Smooth muscle cell (in vitro differentiated cells): ENCODE measurements at regions not wholly inside any gene's neighbourhood (a gene's known extent, or its start where the extent isn't known, plus 50 kb on each side); places are given as distances from the start of the nearest gene placed in this dataset.

Experiments
- DNase-seq: peaks from one replicate; lab custom pipeline; 2025; ENCODE audit not compliant: unreplicated experiment; lab: John Stamatoyannopoulos, UW
- H2AFZ ChIP-seq: fragments of 200-600 bp; sonication (generic); 2 replicates; pipeline ENCODE4 v1.6.0; 2016; ENCODE audit warnings: antibody characterized with exemption, low read depth, mild to moderate bottlenecking
- H3F3A ChIP-seq: fragments of 200-600 bp; sonication (generic); 2 replicates; pipeline ENCODE4 v1.6.0; 2017; ENCODE audit warnings: antibody characterized with exemption, low read depth
- H3K27ac ChIP-seq: fragments of 200-600 bp; sonication (generic); 2 replicates; pipeline ENCODE4 v1.5.1; 2016; ENCODE audit warnings: low read depth, mild to moderate bottlenecking
- H3K27me3 ChIP-seq: fragments of 200-600 bp; sonication (generic); 2 replicates; pipeline ENCODE4 v1.6.1; 2016; ENCODE audit warnings: low read depth, mild to moderate bottlenecking
- H3K36me3 ChIP-seq: fragments of 200-600 bp; sonication (generic); 2 replicates; pipeline ENCODE4 v1.5.1; 2016; ENCODE audit warnings: low read depth
- H3K4me1 ChIP-seq: fragments of 200-600 bp; sonication (generic); 2 replicates; pipeline ENCODE4 v1.5.1; 2016; ENCODE audit warnings: low read depth
- H3K4me2 ChIP-seq: fragments of 200-600 bp; sonication (generic); 2 replicates; pipeline ENCODE4 v1.6.0; 2016; ENCODE audit warnings: mild to moderate bottlenecking
- H3K4me3 ChIP-seq: fragments of 200-600 bp; sonication (generic); 2 replicates; pipeline ENCODE4 v1.5.1; 2016; ENCODE audit warnings: mild to moderate bottlenecking
- H3K79me2 ChIP-seq: fragments of 200-600 bp; sonication (generic); 2 replicates; pipeline ENCODE4 v1.6.0; 2016; ENCODE audit warnings: low read depth, mild to moderate bottlenecking
- H3K9ac ChIP-seq: fragments of 200-600 bp; sonication (generic); 2 replicates; pipeline ENCODE4 v1.6.0; 2016; ENCODE audit warnings: low read depth
- H3K9me3 ChIP-seq: fragments of 200-600 bp; sonication (generic); replicated peaks from 2 replicates; pipeline ENCODE4 v1.5.1; 2016; ENCODE audit warnings: low read depth
- H4K20me1 ChIP-seq: fragments of 200-600 bp; sonication (generic); 2 replicates; pipeline ENCODE4 v1.6.0; 2016; ENCODE audit warnings: low read depth
- WGBS: methylation state at CpG from one replicate; pipeline ENCODE4 v1.1.7; 2016; ENCODE audit warnings: low lambda C conversion rate; 5-methylcytosine and 5-hydroxymethylcytosine counted together
- TF ChIP-seq, protein P1 (sequence below): fragments of 200-600 bp; sonication (generic); IDR thresholded peaks from 2 replicates; pipeline ENCODE4 v1.5.1; 2017; ENCODE audit warnings: borderline replicate concordance, mild to moderate bottlenecking, antibody characterized with exemption; ENCODE audit not compliant: insufficient read depth, poor library complexity, severe bottlenecking

DNA sequence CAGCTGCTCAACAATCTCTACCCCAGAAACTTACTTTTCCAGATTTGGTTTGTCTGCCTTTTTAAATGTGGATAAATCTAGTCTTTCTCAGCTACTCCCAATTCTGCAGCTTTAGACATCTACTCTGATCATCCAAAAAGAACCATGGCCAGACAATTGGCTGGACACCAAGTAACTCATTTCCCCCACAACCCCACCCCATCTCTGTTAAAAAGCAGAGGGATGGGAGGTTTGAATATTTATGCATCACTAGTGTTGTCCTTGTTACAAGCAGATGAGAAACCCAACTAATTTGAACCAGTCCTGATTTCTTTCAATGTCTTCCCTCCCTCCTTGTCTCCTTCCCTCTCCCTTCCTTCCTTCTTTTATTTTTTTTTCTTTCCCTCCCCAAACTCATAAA is 391.9 kb downstream of the GALC start:
- no peaks in the 10 kb centered on the region for H3F3A ChIP-seq
- no peaks in the 10 kb centered on the region for H3K79me2 ChIP-seq
- no peaks in the 10 kb centered on the region for H3K36me3 ChIP-seq
- no peak overlapping the region for H3K4me3 ChIP-seq
- no peak for DNase-seq
- H3K27ac ChIP-seq: no peak overlapping the region
- no peaks in the 10 kb centered on the region for H3K27me3 ChIP-seq
- TF ChIP-seq, protein P1, sequence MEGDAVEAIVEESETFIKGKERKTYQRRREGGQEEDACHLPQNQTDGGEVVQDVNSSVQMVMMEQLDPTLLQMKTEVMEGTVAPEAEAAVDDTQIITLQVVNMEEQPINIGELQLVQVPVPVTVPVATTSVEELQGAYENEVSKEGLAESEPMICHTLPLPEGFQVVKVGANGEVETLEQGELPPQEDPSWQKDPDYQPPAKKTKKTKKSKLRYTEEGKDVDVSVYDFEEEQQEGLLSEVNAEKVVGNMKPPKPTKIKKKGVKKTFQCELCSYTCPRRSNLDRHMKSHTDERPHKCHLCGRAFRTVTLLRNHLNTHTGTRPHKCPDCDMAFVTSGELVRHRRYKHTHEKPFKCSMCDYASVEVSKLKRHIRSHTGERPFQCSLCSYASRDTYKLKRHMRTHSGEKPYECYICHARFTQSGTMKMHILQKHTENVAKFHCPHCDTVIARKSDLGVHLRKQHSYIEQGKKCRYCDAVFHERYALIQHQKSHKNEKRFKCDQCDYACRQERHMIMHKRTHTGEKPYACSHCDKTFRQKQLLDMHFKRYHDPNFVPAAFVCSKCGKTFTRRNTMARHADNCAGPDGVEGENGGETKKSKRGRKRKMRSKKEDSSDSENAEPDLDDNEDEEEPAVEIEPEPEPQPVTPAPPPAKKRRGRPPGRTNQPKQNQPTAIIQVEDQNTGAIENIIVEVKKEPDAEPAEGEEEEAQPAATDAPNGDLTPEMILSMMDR: no peak
- no peaks in the 10 kb centered on the region for H3K9me3 ChIP-seq
- no peaks in the 10 kb centered on the region for H4K20me1 ChIP-seq
- no peak overlapping the region for H3K4me2 ChIP-seq
- no peak overlapping the region for H3K9ac ChIP-seq
- H2AFZ ChIP-seq: no peak overlapping the region
- no peaks in the 10 kb centered on the region for H3K4me1 ChIP-seq

DNA sequence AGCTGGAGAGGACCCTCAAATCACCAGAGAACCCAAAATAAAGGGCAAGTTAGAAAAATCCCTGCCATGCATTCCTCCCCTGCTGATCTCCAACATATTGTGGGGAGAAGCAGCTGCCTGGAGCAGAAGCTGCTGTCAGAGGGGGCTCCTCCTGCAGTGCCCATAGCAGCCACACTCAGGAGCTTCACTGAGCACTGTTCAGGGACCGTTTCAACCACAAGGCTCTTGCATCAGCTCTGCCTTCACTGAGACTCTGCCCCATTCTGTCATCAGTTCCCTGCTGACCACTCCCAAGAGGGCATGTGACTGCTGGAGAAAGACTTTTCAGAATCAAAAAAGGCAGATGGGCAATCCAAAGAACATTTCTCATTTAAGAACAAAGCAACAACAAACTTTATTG is 392.7 kb downstream of the GALC start:
- H3K27ac ChIP-seq: no peak overlapping the region
- no peak for DNase-seq
- TF ChIP-seq, protein P1: no peak
- H3K27me3 ChIP-seq: no peaks in the 10 kb centered on the region
- no peak overlapping the region for H3K4me2 ChIP-seq
- no peaks in the 10 kb centered on the region for H3K4me1 ChIP-seq
- H3K9me3 ChIP-seq: no peaks in the 10 kb centered on the region
- no peak overlapping the region for H3K4me3 ChIP-seq
- 64% methylated on average over 1 of the region's 1 CpG for WGBS
- no peak overlapping the region for H3K9ac ChIP-seq
- no peak overlapping the region for H2AFZ ChIP-seq
- H3K36me3 ChIP-seq: no peaks in the 10 kb centered on the region
- H3K79me2 ChIP-seq: no peaks in the 10 kb centered on the region
- no peaks in the 10 kb centered on the region for H4K20me1 ChIP-seq
- no peaks in the 10 kb centered on the region for H3F3A ChIP-seq

DNA sequence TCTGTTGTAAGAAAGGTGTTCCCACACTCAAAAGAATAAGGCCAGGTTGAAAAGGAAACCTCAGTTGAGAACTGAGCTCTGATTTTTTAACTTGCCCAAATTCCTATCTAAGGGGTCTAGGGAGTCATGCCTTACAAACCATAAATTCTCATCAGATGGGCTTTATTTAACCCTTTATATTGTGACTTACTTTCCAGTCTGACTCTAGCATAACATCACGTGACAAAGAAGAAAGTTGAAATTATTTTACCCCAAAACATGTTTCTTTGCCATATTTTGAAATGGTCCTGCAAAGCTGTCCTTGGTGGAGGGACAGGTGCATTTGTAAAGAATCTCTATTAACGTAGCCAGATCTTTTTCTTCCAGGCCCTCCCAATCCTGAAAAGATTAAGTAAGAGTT is 411.7 kb downstream of the GALC start:
- Histone ChIP-seq H3K27me3 (no peaks in the 10 kb centered on the region), H3F3A (no peaks in the 10 kb centered on the region), H3K9me3 (no peaks in the 10 kb centered on the region), H3K36me3 (no peaks in the 10 kb centered on the region), H3K79me2 (no peaks in the 10 kb centered on the region), H3K27ac (no peak overlapping the region), H3K9ac (no peak overlapping the region), H3K4me1 (no peaks in the 10 kb centered on the region), H4K20me1 (no peaks in the 10 kb centered on the region), H3K4me2 (no peak overlapping the region), H2AFZ (no peak overlapping the region), H3K4me3 (no peak overlapping the region)
- 78% methylated on average over 2 of the region's 2 CpGs for WGBS
- no peak for DNase-seq
- TF ChIP-seq, protein P1: no peak

DNA sequence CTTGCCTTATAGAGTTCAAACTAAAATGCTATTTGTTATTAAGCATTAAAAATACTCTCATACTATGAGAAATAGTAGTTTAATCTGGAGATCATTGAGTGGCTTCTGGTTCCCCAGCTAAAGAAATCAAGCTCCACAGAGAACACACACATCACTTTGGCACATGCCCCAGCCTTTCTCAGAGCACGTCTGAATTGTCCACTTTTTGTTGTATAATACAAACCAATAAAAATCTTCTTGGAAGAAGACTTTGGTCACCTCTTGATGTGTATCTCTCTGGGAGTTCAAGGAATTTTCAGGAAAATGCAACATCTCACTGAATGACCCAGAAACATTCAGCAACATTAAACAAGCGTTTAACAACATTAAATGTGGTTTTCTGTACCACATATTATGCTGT is 413.9 kb downstream of the GALC start:
- Histone ChIP-seq H3K27me3 (no peaks in the 10 kb centered on the region), H3K27ac (no peak overlapping the region), H3K4me2 (no peak overlapping the region), H3F3A (no peaks in the 10 kb centered on the region), H2AFZ (no peak overlapping the region), H4K20me1 (no peaks in the 10 kb centered on the region), H3K9me3 (no peaks in the 10 kb centered on the region), H3K36me3 (no peaks in the 10 kb centered on the region), H3K79me2 (no peaks in the 10 kb centered on the region), H3K4me1 (no peaks in the 10 kb centered on the region), H3K4me3 (no peak overlapping the region), H3K9ac (no peak overlapping the region)
- WGBS: 87% methylated on average over 2 of the region's 2 CpGs
- TF ChIP-seq, protein P1: no peak
- DNase-seq: no peak
